ENCODE measurements at regions not wholly inside any gene's neighbourhood (a gene's known extent, or its start where the extent isn't known, plus 50 kb on each side); places are given as distances from the start of the nearest gene placed in this dataset.
"Not testable (repeated sequence)": the region's sequence is repeated elsewhere in the genome, so short reads cannot be mapped to it uniquely, and the experiment has no call there.

- no peak for DNase-seq
Observed at GRCh38 chr13:30520571-30520970, 54.8 kb upstream of the HMGB1 start.

DNA sequence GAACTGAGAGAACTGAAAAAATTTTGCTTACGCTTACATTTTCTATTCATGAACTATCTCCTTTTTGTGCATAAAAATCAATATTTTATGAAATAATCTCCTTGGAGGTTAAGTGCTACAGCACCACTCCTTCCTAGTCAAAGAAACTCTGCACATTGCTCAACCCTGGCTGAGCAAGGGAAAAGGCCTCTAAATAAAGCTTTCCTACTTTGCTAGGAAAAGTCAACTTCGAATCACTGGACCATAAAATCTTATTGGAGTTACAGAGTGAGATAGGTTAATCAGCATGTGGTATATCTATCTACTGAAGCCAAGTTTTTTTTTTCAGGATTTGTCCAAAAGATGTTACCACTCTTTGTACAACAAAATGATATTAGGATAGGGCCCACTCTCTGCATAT, 57.5 kb upstream of the HMGB1 start:
- DNase-seq: no peak

GRCh38 chr13:30523817-30524216, 58.1 kb upstream of the HMGB1 start:
- not testable (repeated sequence) for DNase-seq

- DNase-seq: peak; percentile 6
Observed at GRCh38 chr13:30525212-30525611, 59.5 kb upstream of the HMGB1 start.

DNA sequence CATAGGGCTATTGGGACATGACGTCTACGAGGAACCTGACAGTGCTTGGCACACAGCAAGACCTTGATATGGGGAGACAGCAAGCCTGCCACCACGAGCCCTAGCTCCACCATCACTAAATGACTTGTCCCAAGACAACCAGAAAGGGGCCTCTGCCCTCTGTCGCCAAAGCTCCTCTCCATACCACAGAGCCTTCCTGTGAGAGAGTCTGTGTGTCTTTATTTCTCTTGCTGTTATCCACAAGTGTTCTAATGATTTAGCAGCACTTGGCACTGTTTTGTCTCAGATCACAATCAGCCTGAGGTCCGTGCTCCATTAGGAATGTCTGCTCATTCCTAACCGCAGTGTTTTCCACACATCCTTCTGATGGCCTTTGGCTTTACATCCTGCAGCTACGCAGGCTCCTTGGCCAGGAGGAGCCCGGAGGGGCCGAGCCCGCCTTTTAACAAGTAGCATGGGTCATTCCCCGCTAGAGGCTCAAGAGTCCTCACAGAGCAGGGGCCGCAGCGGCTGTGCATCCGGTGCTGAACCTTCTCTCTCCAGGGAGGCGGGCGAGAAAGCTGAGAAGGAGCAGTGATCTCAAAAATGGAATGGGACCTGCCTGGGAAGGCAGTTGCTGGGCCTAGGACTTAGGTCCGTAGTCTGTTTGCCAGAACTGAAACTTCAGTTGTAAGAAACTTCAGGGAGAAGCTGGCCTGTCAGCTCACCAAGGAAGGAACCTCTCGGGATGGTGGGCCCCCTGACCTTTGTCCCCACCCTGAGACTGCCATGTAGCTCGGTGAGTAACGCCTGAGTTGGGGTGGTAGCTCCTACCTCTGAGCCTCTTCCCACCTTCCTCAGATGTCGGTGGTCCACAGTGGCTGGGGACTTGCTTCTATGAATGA, 61.1 kb upstream of the HMGB1 start:
- DNase-seq: no peak

- DNase-seq: no peak
Observed at GRCh38 chr13:30529085-30529834, 63.5 kb upstream of the HMGB1 start.

DNA sequence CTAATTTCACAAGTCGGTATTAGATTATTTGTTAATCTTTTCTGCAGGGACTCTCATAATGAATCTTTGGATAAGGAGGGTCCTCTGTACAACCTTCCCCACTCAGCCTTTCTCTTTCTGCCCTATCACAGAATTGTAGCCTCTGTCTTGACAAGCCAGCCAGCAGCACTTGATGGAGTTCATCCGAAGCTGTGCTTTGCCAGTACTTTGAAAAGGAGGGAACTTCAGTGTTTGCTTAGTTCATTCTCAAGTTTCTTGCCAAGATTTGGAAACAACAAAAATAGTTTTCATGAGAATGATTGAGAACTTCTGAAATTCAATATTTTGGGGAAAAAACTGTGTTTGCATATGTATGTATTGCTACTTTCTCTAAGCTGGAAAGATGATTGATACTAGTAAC, 69.3 kb upstream of the HMGB1 start:
- no peak for DNase-seq

GRCh38 chr13:30545320-30545719, 72.4 kb upstream of the USPL1 start:
- DNase-seq: no peak

- not testable (repeated sequence) for DNase-seq
Observed at GRCh38 chr13:30548046-30548445, 69.7 kb upstream of the USPL1 start.

DNA sequence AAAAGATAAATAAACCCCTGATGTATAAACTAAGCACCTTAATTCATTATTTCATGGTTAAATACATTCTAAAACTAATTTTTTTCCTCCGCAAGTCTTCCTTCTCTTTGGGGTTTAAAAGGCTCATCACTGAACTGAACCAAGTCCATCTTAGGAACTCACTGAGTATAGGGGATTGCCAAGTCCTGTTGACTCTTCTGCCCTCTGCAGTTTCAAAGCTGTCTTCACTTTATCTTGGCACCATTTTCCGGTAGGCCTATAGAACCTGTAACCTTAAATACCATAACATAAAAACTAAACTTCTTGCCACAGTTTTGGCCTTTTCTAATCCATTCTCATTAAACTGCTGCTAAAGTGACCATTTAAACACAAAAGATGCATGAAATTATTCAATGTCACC, 66.5 kb upstream of the USPL1 start:
- no peak for DNase-seq

DNA sequence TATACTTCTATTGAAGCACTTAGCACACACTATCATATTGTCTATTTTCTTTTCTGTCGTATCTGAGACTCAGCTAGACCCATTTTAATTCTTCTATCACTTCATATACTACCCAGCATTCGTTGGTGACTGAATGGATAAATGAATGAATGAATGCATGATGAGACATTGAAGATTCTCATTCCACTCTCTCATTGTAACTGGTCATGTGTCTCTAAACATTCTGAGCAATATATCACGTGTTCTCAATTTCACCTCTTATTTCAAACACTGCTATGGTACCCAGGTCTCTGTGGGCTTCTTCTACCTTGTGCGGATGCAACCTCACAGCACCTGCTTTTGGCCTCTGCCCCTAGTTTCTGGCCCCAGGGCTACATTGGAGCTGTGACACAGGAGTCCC, 65.2 kb upstream of the USPL1 start:
- DNase-seq: no peak

- DNase-seq: no peak
Observed at GRCh38 chr13:30559274-30559673, 58.4 kb upstream of the USPL1 start.

- no peak for DNase-seq
Observed at GRCh38 chr13:30560212-30560611, 57.5 kb upstream of the USPL1 start.

- no peak for DNase-seq
Observed at GRCh38 chr13:30561511-30561910, 56.2 kb upstream of the USPL1 start.

GRCh38 chr13:30564489-30564888, 53.2 kb upstream of the USPL1 start:
- DNase-seq: no peak

DNA sequence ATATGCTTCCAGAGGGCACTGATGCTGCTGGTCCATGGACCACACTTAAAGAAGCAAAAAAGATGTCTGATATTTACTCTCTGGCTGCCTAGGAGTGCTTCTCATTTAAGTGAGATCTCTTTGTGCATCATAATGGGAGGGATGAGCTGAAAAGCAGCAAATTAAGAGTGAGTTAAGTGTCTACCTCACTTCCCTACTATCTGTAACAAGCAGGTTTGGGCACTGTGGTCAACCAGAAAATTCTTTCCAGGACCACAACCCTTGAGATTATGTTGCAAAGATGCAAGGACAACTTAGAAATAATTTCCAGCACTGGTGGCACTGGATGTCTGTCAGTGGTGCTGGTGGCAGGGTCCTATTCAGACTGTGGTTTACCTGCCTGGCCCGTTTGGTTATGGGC, 52.1 kb upstream of the USPL1 start:
- no peak for DNase-seq

DNA sequence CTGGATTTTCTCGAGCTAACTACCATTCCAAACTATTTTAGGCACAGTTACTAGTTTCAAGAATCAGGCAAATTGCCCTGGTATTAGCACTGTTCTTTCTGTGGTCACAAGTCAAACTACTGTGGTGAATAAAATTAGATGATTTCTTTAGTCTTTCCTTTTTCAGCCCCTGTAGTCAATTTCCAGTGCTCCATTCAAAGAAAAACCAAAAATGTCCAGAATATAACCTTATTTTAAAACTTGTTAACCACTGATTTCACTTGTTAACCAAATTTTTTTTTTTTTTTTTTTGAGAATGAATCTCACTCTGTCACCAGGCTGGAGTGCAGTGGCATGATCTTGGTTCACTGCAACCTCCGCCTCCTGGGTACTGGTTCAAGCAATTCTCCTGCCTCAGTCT, 50.6 kb upstream of the USPL1 start:
- no peak for DNase-seq
